IgD-negative memory B cell (primary cell): ENCODE measurements at regions not wholly inside any gene's neighbourhood (a gene's known extent, or its start where the extent isn't known, plus 50 kb on each side); places are given as distances from the start of the nearest gene placed in this dataset.
"Not testable (repeated sequence)": the region's sequence is repeated elsewhere in the genome, so short reads cannot be mapped to it uniquely, and the experiment has no call there.

Source experiments
- H3K27ac Mint-ChIP-seq, 3 donors: one replicate each; pipeline ENCODE4 v1.8.0; 2020 to 2022; ENCODE audit warnings: mild to moderate bottlenecking in 3 of 3, mixed read lengths in 3 of 3, moderate library complexity in 1 of 3
- H3K27me3 Mint-ChIP-seq: one replicate; pipeline ENCODE4 v1.8.0; 2021; ENCODE audit warnings: mixed read lengths
- H3K36me3 Mint-ChIP-seq: one replicate; pipeline ENCODE4 v1.8.0; 2020; ENCODE audit warnings: mild to moderate bottlenecking, mixed read lengths
- H3K4me1 Mint-ChIP-seq, 3 donors: one replicate each; pipeline ENCODE4 v1.8.0; 2020 to 2022; ENCODE audit warnings: mixed read lengths in 3 of 3, mild to moderate bottlenecking in 1 of 3
- H3K4me3 Mint-ChIP-seq, 4 donors: one replicate each; pipeline ENCODE4 v1.8.0; 2020 to 2022; ENCODE audit warnings: mild to moderate bottlenecking in 4 of 4, mixed read lengths in 4 of 4, moderate library complexity in 3 of 4
- H3K9me3 Mint-ChIP-seq, 3 donors: one replicate each; pipeline ENCODE4 v1.8.0; 2020 to 2021; ENCODE audit warnings: mixed read lengths in 3 of 3, mild to moderate bottlenecking in 1 of 3

DNA sequence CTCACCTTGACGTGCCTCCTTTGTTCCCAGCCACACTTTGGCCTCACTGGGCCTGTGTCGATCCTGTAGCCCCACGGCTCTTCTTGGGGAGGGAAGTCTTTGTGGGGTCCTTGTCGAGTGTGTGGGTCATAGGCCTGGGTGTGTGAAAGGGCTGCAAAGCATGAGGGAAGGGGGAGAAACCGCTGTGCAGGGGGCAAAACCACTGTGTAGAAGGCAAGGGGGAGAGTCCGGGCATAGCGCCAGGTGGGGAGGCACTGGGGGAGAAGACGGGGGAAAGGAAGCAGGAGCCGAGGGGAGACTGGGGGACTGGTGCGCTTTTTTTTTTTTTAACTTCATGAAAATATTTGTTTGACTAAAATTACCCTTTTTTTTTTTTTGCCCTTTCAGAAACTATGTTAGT lies 65.1 kb upstream of the RASD2 start:
- Mint-ChIP-seq H3K9me3 (peaks cover 0 to 5% (median 0%) of the 10 kb centered on the region in 3 donors), H3K27ac (no peak overlapping the region), H3K4me3 (no peak overlapping the region), H3K36me3 (peaks cover 19% of the 10 kb centered on the region), H3K4me1 (peaks cover 0 to 3% (median 2%) of the 10 kb centered on the region in 3 donors), H3K27me3 (peaks cover 30% of the 10 kb centered on the region)

DNA sequence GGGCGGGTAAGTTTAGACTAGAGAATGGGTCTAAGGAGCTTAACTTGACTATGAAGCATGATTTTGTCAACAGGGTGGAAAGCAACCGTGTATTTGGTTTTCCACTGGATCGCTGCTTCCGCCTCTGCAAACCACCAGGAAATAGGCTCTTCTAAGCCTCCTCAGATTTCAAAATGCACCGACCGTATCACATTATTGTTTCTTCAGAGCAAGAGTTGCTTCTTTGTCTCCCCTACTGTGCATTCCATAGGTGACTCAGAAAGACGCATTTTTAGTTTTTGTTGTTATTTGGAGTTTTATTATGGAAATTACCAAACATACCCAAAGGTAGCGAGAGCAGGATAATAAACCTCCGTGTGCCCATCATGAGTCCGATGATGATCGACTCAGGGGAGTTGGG lies 64.3 kb upstream of the RASD2 start:
- no peaks in the 10 kb centered on the region for H3K9me3 Mint-ChIP-seq
- H3K27ac Mint-ChIP-seq = no peak overlapping the region
- peaks cover 2 to 7% (median 3%) of the 10 kb centered on the region in 3 donors for H3K4me1 Mint-ChIP-seq
- H3K27me3 Mint-ChIP-seq = peaks cover 37% of the 10 kb centered on the region
- H3K4me3 Mint-ChIP-seq = no peak overlapping the region
- peaks cover 14% of the 10 kb centered on the region for H3K36me3 Mint-ChIP-seq

DNA sequence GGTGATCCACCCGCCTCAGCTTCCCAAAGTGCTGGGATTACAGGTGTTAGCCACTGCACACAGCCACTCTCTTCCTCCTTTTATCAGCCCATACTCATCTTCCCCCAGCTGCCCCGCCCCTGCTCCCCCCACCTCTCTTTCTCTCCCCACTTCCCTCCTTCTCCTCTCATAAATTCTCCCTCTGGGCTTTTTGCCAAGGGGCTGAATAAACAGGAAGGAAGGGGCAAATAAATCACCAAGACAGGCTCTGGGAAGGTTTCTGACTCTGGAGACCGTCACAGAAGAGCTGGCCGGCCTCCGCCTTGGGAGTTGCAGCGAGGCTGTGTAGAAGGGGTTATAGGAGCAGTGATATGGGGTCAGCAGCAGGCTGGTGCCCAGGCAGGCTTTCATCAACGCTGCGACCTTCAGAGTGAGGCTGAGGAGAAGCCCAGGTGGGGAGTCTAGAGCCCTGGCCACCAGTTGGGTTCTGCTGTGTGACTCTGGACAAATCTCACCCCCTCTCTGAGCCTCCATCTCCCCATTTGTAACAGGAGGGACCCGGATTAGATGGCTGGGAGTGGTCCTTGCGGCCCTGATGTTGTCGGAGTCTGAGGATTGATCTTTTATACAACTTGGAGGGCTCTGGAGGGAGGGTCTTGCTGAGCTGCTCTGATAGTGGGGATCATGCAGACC lies 62.6 kb upstream of the RASD2 start:
- Mint-ChIP-seq H3K27ac (no peak overlapping the region), H3K9me3 (no peaks in the 10 kb centered on the region), H3K4me3 (peak overlapping the region in 1 of 4 donors; percentile 30), H3K27me3 (peaks cover 42% of the 10 kb centered on the region), H3K4me1 (peaks cover 3 to 8% (median 8%) of the 10 kb centered on the region in 3 donors), H3K36me3 (peaks cover 11% of the 10 kb centered on the region)

DNA sequence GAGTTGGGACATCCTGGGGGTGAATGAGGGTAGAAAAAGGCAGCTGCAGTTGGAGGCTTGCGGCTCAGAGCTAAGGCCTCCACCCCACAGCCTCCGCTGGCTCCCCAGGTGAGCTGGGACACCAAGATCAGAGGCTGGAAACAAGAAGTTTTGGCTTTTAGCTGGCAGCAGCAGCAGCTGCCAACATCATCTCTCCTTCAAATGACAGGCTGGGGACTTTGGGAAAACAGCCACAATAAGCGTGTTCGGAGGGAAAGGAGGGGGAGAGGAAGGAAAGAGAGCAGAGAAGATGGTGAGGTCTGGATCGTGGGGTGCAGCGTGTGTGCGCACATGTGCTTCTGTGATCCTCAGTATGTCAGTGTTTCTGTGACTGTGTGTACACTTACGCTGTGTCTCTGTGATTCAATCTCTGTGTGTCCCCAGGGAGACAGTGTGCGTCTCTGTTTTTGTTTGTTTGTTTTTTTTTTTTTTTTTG lies 62.0 kb upstream of the RASD2 start:
- Mint-ChIP-seq H3K36me3 (peaks cover 10% of the 10 kb centered on the region), H3K9me3 (no peaks in the 10 kb centered on the region), H3K27ac (peak overlapping the region in 1 of 3 donors; percentile 36), H3K4me3 (no peak overlapping the region), H3K4me1 (peaks cover 3 to 8% (median 8%) of the 10 kb centered on the region in 3 donors), H3K27me3 (peaks cover 42% of the 10 kb centered on the region)

DNA sequence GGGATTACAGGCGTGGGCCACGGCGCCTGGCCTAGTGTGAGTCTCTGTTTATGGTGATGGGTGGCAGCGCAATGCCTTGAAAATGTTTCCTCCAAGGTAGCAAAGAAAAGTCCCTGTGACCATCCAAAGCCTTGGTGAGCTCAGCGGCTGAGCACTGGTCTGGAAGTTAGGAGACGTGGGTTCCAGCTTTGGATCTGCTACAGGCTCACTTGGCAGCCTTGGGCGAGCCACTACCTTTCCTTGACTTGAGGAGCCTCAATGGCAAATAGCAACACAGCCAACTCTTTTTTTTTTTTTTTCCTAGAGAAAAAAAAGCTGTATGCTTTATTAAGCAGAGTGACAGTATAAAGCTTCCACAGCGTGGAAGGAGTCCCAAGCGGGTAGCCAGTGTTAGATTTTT lies 61.3 kb upstream of the RASD2 start:
- no peak overlapping the region for H3K4me3 Mint-ChIP-seq
- no peaks in the 10 kb centered on the region for H3K9me3 Mint-ChIP-seq

DNA sequence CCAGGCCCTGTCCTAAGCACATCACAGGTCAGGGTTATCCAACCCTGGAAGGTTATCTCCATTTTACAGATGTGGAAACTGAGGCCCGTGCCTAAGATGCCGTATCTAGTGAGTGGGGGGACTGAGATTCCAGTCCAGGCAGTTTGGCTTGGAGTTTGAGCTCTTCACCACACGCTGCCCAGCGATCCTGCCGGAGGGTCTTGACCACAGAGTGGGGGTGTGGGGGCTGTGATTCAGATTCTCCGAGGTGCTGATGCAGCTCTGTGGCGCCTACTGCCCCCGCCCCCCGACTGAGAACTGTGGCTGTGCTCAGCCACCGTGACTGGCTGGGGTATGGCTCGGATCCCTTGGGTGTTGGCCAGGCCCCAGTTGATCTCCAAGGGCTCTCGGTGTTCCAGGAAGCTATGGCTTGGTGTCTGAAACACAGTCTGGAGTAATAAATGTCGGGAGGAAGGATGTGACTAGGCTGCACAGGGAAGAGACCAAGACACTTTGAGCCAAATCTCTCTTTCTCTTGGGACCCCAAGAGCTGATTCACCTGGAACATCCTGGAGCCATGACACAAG lies 60.6 kb upstream of the RASD2 start:
- Mint-ChIP-seq H3K4me3 (peak overlapping the region in 1 of 4 donors; percentile 39), H3K27me3 (peaks cover 44% of the 10 kb centered on the region)

More for the DNA sequence above, 61.3 kb upstream of the RASD2 start:
- Mint-ChIP-seq H3K27ac (no peak overlapping the region), H3K27me3 (peaks cover 44% of the 10 kb centered on the region), H3K4me1 (peaks cover 3 to 10% (median 8%) of the 10 kb centered on the region in 3 donors), H3K36me3 (peaks cover 8% of the 10 kb centered on the region)

DNA sequence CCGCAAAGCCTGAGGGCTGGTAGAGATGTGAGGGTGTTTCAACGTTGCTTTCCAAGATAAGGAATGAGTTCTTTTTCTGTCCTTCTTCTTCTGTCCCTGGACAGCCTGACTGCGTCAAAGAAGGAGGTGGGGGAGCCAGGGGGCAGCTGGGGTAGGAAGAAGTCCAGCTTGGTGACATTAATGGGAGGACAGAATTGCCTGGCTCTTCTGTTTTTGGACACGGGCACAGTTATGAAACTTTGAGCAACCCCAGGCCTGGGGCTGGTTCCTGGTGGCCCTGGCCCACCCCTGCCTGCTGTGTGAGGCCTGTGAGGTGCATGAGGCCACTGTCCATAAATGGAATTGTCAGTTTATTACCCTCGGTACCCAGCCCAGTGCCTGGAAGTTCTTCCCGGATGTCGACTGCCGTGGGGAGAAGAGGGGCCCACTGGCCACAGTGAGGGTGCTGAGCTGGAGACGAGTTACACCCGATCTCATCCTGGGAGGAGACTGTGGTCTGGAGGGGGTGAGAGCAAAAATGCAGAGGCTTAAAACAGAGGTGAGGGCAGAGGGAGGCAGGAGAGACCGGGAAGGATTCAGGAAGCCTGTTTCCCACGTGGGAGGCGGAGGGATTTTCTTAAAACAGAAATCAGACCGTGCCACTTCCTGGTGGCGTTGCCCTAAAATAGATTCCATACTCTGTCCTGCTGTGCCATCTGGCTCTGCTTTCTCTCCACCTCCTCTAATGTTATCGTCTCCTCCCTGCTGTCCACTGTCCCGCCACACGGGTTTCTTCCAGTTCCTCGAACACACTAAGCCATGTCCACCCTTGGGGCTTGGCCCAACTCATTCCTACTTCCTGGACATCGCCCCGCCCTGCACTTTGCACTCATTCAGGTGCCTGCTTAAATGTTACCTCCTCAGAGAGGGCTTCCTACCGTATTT lies 59.7 kb upstream of the RASD2 start:
- Mint-ChIP-seq H3K4me1 (peaks cover 3 to 10% (median 8%) of the 10 kb centered on the region in 3 donors), H3K36me3 (peaks cover 7% of the 10 kb centered on the region), H3K4me3 (peak overlapping the region in 1 of 4 donors; percentile 39), H3K27ac (peak overlapping the region in 1 of 3 donors; percentile 50), H3K27me3 (peaks cover 39% of the 10 kb centered on the region), H3K9me3 (no peaks in the 10 kb centered on the region)

More for the DNA sequence above, 60.6 kb upstream of the RASD2 start:
- no peaks in the 10 kb centered on the region for H3K9me3 Mint-ChIP-seq
- peaks cover 3 to 10% (median 8%) of the 10 kb centered on the region in 3 donors for H3K4me1 Mint-ChIP-seq
- peaks cover 8% of the 10 kb centered on the region for H3K36me3 Mint-ChIP-seq
- H3K27ac Mint-ChIP-seq = no peak overlapping the region

DNA sequence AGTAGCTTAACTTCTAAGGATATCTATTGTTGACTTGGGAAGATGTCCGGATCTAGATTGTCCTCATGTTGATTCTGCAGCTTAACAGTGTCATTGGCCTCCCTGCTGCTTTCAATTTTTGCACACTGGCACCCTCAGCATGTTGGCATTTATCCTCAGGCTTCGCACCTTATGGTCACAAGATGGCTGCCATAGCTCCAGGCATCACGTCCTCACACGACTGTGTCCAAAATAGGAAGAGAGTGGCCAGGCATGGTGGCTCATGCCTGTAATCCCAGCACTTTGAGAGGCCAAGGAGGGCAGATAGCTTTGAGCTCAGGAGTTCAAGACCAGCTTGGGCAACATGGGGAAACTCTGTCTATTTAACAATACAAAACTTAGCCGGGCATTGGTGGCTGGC lies 58.3 kb upstream of the RASD2 start:
- H3K27me3 Mint-ChIP-seq = peaks cover 40% of the 10 kb centered on the region
- H3K27ac Mint-ChIP-seq = peak overlapping the region in 1 of 3 donors; percentile 75

DNA sequence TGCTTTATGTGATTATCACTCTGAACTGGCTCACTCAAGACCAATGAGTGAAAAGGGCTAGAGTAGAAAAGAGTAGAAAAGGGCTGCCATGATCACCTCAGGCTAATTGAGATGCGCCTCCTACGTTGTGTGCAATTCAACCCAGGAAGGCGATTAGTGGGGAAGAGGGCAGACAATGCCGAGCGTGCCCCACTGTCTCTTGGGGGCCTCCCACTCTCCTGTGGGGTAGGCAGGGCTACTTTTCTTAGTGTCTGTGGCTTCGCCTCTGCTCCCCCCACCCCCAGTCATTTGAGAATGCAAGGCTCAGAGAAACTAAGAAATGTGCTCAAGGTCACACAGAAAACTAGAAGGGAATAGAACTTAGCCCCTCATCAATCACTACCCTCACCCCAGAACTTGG lies 57.7 kb upstream of the RASD2 start:
- no peak overlapping the region for H3K27ac Mint-ChIP-seq
- peaks cover 40% of the 10 kb centered on the region for H3K27me3 Mint-ChIP-seq
- H3K9me3 Mint-ChIP-seq = no peaks in the 10 kb centered on the region
- peaks cover 8% of the 10 kb centered on the region for H3K36me3 Mint-ChIP-seq
- H3K4me1 Mint-ChIP-seq = peaks cover 3 to 10% (median 8%) of the 10 kb centered on the region in 3 donors
- no peak overlapping the region for H3K4me3 Mint-ChIP-seq

More for the DNA sequence above, 58.3 kb upstream of the RASD2 start:
- peaks cover 3 to 10% (median 8%) of the 10 kb centered on the region in 3 donors for H3K4me1 Mint-ChIP-seq
- peaks cover 8% of the 10 kb centered on the region for H3K36me3 Mint-ChIP-seq
- H3K4me3 Mint-ChIP-seq = no peak overlapping the region
- H3K9me3 Mint-ChIP-seq = no peaks in the 10 kb centered on the region

DNA sequence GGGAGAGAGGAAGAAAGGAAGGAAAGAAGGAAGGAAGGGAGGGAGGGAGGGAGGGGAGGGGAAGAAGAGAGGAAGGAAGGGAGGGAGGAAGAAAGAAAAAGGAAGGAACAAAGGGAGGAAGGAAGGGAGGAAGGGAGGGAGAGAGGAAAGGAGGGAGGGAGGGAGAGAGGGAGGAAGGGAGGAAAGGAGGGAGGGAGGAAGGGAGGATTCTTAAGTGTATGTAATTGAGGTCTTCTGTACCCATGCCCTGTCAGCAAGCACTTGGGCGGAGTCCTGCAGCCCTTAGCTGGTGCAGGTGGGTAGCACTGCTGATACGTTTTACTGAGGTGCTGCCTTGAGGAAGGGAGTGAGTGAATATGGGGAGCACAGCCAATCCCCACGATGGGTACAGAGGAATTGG lies 56.9 kb upstream of the RASD2 start:
- Mint-ChIP-seq H3K27ac (no peak overlapping the region), H3K4me3 (no peak overlapping the region), H3K9me3 (no peaks in the 10 kb centered on the region), H3K27me3 (peaks cover 35% of the 10 kb centered on the region), H3K36me3 (peaks cover 8% of the 10 kb centered on the region), H3K4me1 (peaks cover 3 to 10% (median 8%) of the 10 kb centered on the region in 3 donors)

DNA sequence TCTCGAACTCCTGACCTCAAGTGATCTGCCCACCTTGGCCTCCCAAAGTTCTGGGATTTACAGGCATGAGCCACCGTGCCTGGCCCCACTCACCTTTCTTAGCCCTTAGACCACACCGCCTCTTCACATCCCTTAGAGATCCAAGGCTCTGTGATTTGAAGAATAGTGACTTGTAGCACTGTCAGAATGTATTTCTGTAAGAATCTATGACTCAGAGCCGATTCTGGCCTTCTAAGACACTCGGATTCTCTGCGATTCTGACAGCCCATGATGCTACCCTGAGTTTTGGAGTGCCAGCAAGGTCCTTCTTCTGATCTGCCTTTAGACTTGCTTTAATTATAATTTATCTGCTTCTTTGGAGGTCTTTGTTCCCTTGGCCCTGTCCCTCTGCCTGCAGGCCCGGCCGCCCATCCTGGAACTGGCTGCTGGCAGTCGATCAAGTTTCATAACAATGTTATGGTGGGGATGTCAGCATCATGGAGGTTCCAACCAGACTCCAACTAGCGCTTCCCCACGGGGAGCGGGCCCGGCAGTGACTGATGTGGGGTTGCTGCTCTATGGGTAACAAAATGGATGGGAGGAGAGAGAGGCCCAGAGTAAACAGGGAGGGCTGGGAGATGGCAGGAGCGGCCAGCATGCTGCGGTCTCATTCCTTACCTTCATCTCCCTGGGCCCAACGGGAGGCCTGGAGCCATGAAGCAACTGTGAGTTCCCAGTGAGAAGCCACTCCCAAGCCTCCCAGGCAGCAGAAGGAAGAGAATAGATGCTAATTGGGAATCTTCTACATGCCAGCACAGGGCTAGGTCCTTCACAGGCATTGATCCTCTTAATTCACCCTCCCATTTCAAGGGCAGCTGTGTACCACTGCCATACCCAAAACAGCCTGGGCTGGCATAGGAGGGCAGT lies 55.7 kb upstream of the RASD2 start:
- H3K9me3 Mint-ChIP-seq = no peaks in the 10 kb centered on the region
- peaks cover 30% of the 10 kb centered on the region for H3K27me3 Mint-ChIP-seq
- H3K4me3 Mint-ChIP-seq = no peak overlapping the region
- no peak overlapping the region for H3K27ac Mint-ChIP-seq
- peaks cover 6% of the 10 kb centered on the region for H3K36me3 Mint-ChIP-seq
- H3K4me1 Mint-ChIP-seq = peaks cover 3 to 9% (median 8%) of the 10 kb centered on the region in 3 donors

DNA sequence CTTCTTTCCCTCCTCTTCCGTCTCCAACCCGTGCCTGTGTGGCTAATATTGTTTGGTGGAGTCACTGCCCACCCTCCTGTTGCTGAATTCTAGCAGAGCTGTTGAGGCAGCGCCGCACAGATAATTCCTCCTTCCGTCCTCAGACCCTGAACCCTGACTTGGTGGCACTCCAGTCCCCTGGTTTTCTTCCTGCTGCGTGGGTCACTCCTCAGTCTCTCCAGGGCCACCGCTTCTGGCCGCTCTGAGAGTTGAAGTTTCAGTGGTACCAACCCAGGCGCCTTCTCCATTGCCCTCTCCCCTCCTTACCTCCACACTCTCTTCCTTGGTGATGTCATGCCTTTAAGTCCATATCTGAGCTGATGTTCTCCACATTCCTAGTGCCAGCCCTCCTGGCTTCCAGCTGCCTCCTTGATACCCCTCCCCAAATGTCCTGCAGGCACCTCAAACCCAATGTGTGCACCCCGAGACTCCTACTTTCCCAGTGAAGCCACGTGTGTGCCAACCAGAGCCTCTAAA lies 54.5 kb upstream of the RASD2 start:
- H3K4me3 Mint-ChIP-seq = no peak overlapping the region
- peaks cover 4% of the 10 kb centered on the region for H3K36me3 Mint-ChIP-seq
- peaks cover 0 to 7% (median 5%) of the 10 kb centered on the region in 3 donors for H3K4me1 Mint-ChIP-seq
- H3K27ac Mint-ChIP-seq = no peak overlapping the region
- no peaks in the 10 kb centered on the region for H3K9me3 Mint-ChIP-seq
- H3K27me3 Mint-ChIP-seq = peaks cover 19% of the 10 kb centered on the region

DNA sequence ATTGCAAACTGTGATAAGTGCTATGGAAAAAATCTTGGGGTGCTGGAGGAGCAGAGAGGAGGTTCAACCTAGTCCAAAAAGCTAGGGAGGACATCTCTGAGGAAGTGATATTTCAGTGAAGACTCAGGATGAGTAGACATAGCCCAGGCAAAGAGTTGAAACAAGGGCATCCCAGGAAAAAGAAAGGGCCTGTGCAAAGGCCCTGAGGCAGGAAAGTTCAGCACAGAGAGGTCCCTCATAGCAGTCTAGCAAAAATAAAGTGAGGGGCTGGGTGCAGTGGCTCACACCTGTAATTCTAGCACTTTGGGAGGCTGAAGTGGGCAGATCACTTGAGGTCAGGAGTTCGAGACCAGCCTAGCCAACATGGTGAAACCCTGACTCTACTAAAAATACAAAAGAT lies 53.0 kb upstream of the RASD2 start:
- not testable (repeated sequence) for H3K9me3 Mint-ChIP-seq, H3K4me1 Mint-ChIP-seq, H3K36me3 Mint-ChIP-seq, H3K4me3 Mint-ChIP-seq, H3K27ac Mint-ChIP-seq
- H3K27me3 Mint-ChIP-seq = peaks cover 12% of the 10 kb centered on the region

DNA sequence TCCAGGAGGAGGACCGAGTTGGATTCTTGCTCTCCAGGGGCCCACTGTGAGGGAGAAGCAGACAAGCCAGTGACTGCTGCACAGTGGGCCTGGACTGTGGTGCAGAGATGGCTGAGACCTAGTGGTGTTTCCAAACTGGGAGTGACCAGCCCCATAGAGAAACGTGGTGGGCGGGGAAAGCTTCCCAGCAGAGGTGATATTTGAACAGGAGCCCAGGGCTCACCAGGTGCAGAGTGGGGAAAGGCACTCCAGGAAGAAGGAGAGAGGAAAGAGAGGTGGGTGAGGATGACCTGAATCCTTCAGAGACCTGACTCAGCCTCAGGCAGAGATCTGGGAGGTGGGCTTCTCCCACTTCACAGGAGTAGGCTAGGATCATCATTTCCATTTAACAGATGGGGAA lies 52.1 kb upstream of the RASD2 start:
- no peak overlapping the region for H3K27ac Mint-ChIP-seq
- H3K4me3 Mint-ChIP-seq = no peak overlapping the region
- H3K27me3 Mint-ChIP-seq = peaks cover 18% of the 10 kb centered on the region
- peaks cover 0 to 2% (median 0%) of the 10 kb centered on the region in 3 donors for H3K4me1 Mint-ChIP-seq
- H3K36me3 Mint-ChIP-seq = peaks cover 4% of the 10 kb centered on the region
- H3K9me3 Mint-ChIP-seq = no peaks in the 10 kb centered on the region
